HG03095 (cell line): ENCODE measurements at regions not wholly inside any gene's neighbourhood (a gene's known extent, or its start where the extent isn't known, plus 50 kb on each side); places are given as distances from the start of the nearest gene placed in this dataset.

Experiments used
- ATAC-seq: cut with Tn5 transposase; IDR thresholded peaks from one replicate; pipeline ENCODE4 v1.9.1; 2021; ENCODE audit warnings: moderate library complexity; ENCODE audit not compliant: unreplicated experiment

- ATAC-seq, result no peak
Measured at GRCh38 chr2:82307511-82307910, 2003.0 kb upstream of the LRRTM1 start.

DNA sequence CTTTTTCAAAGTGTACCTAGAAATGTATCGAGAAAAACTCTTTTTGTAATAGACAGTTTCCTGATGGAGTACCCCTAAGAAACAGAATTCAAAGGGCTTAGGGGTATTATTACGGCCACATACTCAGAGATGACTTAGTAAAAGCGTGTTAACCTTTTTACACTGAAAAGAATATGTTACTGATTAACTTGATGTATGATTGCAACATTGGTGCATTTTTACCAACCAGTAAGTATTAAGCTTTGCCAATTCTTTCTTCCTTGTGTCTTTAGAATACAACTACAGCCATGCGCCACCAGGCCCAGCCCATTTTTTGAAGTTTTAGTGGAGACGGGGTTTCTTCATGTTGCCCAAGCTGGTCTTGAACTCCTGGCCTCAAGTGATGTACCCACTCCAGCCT, 1997.0 kb upstream of the LRRTM1 start:
- ATAC-seq, result no peak

DNA sequence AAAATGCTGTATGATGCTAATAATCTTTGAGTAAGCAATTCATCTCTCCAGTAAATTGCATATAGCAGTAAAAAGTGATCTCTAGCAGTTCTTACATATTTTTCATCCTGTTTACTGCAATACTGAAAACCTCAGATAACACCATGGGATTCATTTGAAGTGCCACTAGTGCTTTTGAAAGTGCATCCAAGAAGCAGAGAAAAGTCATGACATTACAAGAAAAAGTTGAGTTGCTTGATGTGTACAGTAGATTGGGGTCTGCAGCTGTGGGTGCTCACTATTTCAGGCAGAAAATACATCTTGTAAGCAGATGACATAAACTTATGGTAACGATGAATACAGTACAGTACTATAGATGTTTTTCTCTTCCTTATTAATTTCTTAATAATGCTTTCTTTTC, 1984.9 kb upstream of the LRRTM1 start:
- ATAC-seq, result no peak

GRCh38 chr2:82283075-82283474, 1978.5 kb upstream of the LRRTM1 start:
- ATAC-seq, result no peak

DNA sequence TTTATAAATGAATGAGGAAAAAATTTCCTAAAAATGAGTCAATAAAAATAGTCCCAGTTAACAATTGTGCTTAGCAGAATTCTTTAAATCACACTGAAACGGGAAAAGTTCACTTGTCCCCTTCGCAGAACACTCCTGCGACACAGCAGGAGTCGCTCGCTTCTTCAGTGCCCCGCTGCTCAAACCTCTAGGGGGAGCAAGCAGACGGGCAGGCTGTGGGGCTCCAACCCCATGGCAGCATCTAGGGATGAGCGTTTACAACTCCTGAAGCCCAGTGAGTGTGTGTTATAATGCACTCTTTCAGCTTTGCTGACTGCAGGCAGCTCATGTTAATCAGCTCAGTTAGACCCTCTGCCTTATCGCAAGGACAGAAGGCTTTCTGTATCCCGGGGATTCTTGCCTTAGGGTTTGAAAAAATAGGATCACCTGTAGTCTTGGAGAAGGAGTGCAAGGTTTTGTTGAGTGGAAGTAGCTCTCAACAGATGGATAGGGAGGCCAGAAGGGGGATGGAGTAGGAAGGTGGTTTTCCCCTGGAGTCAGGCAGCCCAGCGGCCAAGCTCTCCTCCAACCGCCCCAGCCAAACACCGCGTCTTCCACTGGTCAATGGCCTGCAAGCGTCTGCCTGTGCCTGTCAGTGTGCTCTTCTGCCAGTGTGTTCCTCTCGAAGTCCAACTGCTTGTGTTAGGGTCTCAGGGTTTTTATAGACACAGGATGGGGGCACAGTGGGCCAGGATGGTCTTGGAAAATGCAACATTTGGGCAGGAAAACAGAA, 1977.7 kb upstream of the LRRTM1 start:
- no peak for ATAC-seq

GRCh38 chr2:82279367-82279766, 1974.8 kb upstream of the LRRTM1 start:
- ATAC-seq, result no peak

DNA sequence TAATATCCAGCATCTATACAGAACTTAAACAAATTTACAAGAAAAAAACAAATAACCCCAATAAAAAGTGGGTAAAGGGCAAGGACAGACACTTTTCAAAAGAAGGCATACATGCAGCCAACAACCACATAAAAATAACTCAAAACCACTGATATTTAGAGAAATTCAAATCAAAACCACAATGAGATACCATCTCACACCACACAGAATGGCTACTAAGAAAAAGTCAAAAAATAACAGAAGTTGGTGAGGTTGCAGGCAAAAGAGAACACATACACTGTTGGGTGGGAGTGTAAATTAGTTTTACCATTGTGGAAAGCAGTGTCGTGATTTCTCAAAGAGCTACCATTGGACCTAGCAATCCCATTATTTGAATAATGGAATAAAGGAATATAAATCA, 1973.9 kb upstream of the LRRTM1 start:
- ATAC-seq, result no peak

GRCh38 chr2:82275599-82275998, 1971.0 kb upstream of the LRRTM1 start:
- no peak for ATAC-seq

DNA sequence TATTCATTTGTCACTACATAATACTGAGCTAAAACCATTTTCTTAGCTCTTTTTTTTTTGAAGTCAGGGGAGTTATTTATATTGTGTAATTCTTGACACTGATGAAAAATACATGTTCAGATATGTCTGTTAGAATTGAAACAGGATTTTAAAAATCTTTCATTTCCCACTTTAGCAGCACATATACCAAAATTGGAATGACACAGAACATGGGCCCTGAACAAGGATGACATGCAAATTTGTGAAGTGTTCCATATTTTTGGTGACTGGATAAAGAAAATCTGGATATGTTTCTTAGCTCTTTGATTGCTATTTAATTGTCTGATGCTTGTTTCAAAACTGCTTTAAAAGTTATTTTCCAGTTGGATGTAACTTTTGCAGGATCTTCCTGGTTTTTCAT, 1963.9 kb upstream of the LRRTM1 start:
- ATAC-seq, result no peak

DNA sequence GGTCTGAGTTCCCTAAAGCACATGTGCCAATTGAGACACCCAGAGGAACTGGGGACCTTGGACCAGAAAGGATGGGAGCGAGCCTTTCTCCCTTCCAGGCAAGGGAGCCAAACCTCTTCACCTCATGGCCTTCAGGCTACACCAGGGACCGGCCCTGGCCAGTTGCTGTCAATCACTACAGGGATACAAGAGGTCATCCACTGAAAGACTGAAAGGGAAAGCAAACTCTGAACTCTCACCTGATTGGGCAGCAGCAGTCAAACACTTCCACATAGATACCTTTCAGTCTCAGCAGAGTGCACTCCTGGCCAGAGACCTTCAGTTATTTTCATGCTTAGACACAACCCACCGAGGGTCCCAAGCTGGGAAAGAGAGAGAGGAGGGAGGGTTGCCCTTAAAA, 1956.0 kb upstream of the LRRTM1 start:
- ATAC-seq, result no peak

DNA sequence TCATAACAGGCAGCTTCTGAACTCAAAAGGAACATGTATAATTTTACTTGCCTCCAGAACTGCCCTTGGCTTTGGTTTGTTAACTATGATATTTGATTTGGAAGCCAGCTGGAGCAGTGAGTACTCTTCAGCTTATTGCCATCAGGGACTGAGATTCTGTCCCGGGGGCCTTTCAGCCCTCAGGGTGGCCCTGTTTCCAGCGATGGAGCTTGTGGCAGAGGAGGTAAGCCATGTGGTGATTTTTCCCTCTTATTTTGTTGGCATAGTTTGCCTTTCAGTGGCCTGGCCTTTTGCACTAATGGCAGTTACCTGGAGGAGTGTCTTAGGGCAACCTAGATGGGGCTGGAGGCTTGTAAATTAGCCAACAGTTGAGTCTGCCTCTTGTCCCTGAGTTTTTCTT, 1955.0 kb upstream of the LRRTM1 start:
- no peak for ATAC-seq

- no peak for ATAC-seq
Measured at GRCh38 chr2:82257796-82258555, 1953.4 kb upstream of the LRRTM1 start.

DNA sequence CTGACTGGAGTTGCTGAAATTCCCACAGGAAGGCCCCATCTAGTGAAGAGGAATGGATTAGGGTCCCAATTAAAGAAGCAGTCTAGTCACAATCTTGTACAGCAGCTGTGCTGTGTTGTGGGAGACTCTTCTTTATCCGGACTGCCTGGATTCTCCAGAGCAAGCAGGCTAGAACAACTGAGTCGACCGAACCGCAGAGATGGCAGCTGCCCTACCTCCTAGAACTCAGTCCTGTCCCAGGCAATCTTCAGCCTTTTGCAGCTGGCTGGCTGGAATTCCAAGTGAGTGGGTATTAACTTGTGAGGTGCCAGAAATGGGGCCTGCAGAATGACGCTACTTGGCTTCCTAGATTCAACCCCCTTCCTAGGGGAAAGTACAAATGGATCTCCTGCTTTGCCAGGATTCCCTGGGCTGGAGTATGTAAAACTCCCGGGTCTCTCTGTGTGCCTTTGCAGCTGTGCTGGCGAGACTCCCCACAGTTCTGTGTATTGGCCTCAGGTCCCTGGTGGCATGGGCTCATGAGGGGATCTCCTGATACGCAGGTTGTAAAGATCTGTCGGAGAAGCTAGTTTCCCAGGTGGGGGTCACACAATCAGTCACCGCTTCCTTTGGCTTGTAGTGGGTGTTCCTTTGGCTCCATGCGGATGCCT, 1952.6 kb upstream of the LRRTM1 start:
- ATAC-seq, result no peak

GRCh38 chr2:82256288-82256687, 1951.7 kb upstream of the LRRTM1 start:
- ATAC-seq, result no peak

- no peak for ATAC-seq
Measured at GRCh38 chr2:82254728-82255127, 1950.2 kb upstream of the LRRTM1 start.

- ATAC-seq, result no peak
Measured at GRCh38 chr2:82246220-82246775, 1941.7 kb upstream of the LRRTM1 start.

GRCh38 chr2:82239176-82239575, 1934.6 kb upstream of the LRRTM1 start:
- no peak for ATAC-seq

- ATAC-seq, result no peak
Measured at GRCh38 chr2:82237994-82238662, 1933.6 kb upstream of the LRRTM1 start.

GRCh38 chr2:82234283-82234874, 1929.8 kb upstream of the LRRTM1 start:
- ATAC-seq, result no peak

GRCh38 chr2:82233806-82234205, 1929.3 kb upstream of the LRRTM1 start:
- no peak for ATAC-seq

DNA sequence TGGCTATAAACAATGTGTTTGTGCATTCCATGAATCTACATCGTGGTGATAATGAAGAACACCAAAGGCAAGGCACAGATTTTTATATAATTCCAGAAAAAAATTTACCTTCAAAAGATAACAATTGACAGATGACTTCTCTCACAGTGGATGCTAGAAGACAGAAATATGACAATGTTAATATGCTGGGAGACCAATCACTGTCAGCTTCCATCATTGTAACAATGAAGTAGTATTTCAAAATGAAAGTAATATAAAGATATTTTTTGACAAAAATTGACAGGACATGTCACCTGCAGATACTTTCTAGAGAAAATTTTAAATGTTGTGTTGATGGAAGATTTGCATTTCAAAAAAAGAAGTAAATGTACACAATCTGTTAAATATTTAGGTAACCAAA, 1925.9 kb upstream of the LRRTM1 start:
- ATAC-seq, result no peak
